Heart right ventricle (tissue), 16 donors: ENCODE measurements at regions not wholly inside any gene's neighbourhood (a gene's known extent, or its start where the extent isn't known, plus 50 kb on each side); places are given as distances from the start of the nearest gene placed in this dataset.

ENCODE experiments used
- ATAC-seq, 8 donors: fragments of 200-7000 bp; cut with Tn5 transposase; one replicate each; pipeline ENCODE4 v1.9.1; 2020; ENCODE audit warnings: mild to moderate bottlenecking in 8 of 8, moderate library complexity in 8 of 8, moderate number of reproducible peaks in 1 of 8
- DNase-seq, 2 donors: peaks; one replicate each; pipeline ENCODE4 v3.0.0-alpha.2; 2020
- H3K27ac ChIP-seq, 10 donors: fragments of 200-600 bp; sonication (generic) in 2 of 10; one replicate each; pipeline versions ENCODE4 v1.5.0 to v1.8.0; 2020 to 2022; ENCODE audit warnings: mild to moderate bottlenecking in 3 of 10
- H3K27me3 ChIP-seq, 7 donors: fragments of 200-600 bp; one replicate each; pipeline ENCODE4 v1.8.0; 2021 to 2022; ENCODE audit warnings: mild to moderate bottlenecking in 2 of 7
- H3K36me3 ChIP-seq, 9 donors: fragments of 200-600 bp; sonication (generic) in 1 of 9; one replicate each; pipeline versions ENCODE4 v1.5.0 to v1.8.0; 2020 to 2022; ENCODE audit warnings: mild to moderate bottlenecking in 2 of 9
- H3K4me1 ChIP-seq, 9 donors: fragments of 200-600 bp; sonication (generic) in 1 of 9; one replicate each; pipeline versions ENCODE4 v1.5.0 to v1.8.0; 2020 to 2022; ENCODE audit warnings: mild to moderate bottlenecking in 4 of 9
- H3K4me3 ChIP-seq, 10 donors: fragments of 200-600 bp; sonication (generic) in 2 of 10; one replicate each; pipeline versions ENCODE4 v1.5.0 to v1.8.0; 2020 to 2022; ENCODE audit warnings: mild to moderate bottlenecking in 7 of 10, moderate library complexity in 2 of 10
- H3K9me3 ChIP-seq, 11 donors: fragments of 200-600 bp in 10 of 11; sonication (generic) in 2 of 11; one replicate each; pipeline versions ENCODE4 v1.5.0 to v1.8.0; 2013 to 2022; ENCODE audit warnings: mild to moderate bottlenecking in 2 of 11, control low read depth in 1 of 11, moderate library complexity in 1 of 11
- WGBS, 2 donors: extraction: QIAGEN DNeasy Blood & Tissue Kit; methylation state at CpG; one replicate each; pipeline ENCODE4 v1.1.7; 2013; ENCODE audit warnings: inconsistent platforms in 1 of 2; 5-methylcytosine and 5-hydroxymethylcytosine counted together
- intact Hi-C, 10 donors: fragments of 100-400 bp; cut with DNase I; formaldehyde crosslinking; loops; one replicate each; pipeline versions ENCODE4 v1.11.1 to v1.14.2; 2022
- TF ChIP-seq, protein P1 (sequence below), 9 donors: fragments of 200-600 bp; sonication (generic) in 2 of 9; IDR thresholded peaks; one replicate each; pipeline versions ENCODE4 v1.5.0 to v1.8.0; 2021 to 2022; ENCODE audit warnings: antibody characterized with exemption in 9 of 9, mild to moderate bottlenecking in 5 of 9, moderate library complexity in 1 of 9
- donor health status: Arrhythmogenic right ventricular cardiomyopathy.
- donor health status: ischemic (EF 13 %, LVEDD 7.1; RV severe dilation, severe dysfunction).
- donor health status: healthy with polysubstance abuse.
- donor health status: DM: no; HTN: yes; CAD: no.
- donor health status: DM: no; HTN: no; CAD: no.
- donor health status: ischemic (EF 25% LVEDD 6.9; RV normal size, moderate dysfunction).
- donor health status: ischemic (EF 25% LVEDD 5.7; RV mildly dilated, moderate dysfunction).
- donor health status: healthy.
- donor health status: DM: yes; HTN: yes; CAD: no.
- donor health status: Ischemic cardiomyopathy.
- donor health status: ischemic (EF 35%, LVEDD 5.7; RV mildly dilated, moderate dysfunction).
- donor health status: nonischemic (EF 11% LVEDD 7.7; RV severe dilation, severe dysfunction).
- donor health status: DM: yes; HTN: yes; CAD: no.
- donor health status: PGD.
- donor health status: ischemic (EF 29% LVEDD 5.4; RV normal size, mild dysfunction).
- donor health status: nonischemic (EF 23%, LVEDD 6.1; RV moderate dilation, normal function).

GRCh38 chr18:78871618-78872017 lies 108.0 kb upstream of the SALL3 start:
- peaks cover 0 to 5% (median 0%) of the 10 kb centered on the region in 9 donors for H3K4me1 ChIP-seq
- H3K9me3 ChIP-seq: no peaks in the 10 kb centered on the region
- H3K27me3 ChIP-seq: peaks cover 0 to 64% (median 27%) of the 10 kb centered on the region in 7 donors
- peak overlapping the region in 1 of 10 donors; percentile 44 for H3K27ac ChIP-seq
- TF ChIP-seq, protein P1, sequence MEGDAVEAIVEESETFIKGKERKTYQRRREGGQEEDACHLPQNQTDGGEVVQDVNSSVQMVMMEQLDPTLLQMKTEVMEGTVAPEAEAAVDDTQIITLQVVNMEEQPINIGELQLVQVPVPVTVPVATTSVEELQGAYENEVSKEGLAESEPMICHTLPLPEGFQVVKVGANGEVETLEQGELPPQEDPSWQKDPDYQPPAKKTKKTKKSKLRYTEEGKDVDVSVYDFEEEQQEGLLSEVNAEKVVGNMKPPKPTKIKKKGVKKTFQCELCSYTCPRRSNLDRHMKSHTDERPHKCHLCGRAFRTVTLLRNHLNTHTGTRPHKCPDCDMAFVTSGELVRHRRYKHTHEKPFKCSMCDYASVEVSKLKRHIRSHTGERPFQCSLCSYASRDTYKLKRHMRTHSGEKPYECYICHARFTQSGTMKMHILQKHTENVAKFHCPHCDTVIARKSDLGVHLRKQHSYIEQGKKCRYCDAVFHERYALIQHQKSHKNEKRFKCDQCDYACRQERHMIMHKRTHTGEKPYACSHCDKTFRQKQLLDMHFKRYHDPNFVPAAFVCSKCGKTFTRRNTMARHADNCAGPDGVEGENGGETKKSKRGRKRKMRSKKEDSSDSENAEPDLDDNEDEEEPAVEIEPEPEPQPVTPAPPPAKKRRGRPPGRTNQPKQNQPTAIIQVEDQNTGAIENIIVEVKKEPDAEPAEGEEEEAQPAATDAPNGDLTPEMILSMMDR (IDR thresholded peaks at IDR 0.05): no peak
- peak in 5 of 8 donors; percentile 20 to 53 (median 34) for ATAC-seq
- 50 to 52% methylated on average over 3 of the region's 3 CpGs for WGBS, 2 donors
- no peaks in the 10 kb centered on the region for H3K36me3 ChIP-seq
- intact Hi-C loops: loop anchor here in 1 of 10 donors (10.0 kb wide), 1 partner anchor 373 kb away; no protein-coding TSS in a partner anchor
- no peak overlapping the region for H3K4me3 ChIP-seq
- DNase-seq: no peak

GRCh38 chr18:78873926-78874500 lies 105.6 kb upstream of the SALL3 start:
- Histone ChIP-seq H3K27ac (no peak overlapping the region), H3K4me3 (no peak overlapping the region), H3K36me3 (no peaks in the 10 kb centered on the region), H3K4me1 (peaks cover 0 to 5% (median 0%) of the 10 kb centered on the region in 9 donors), H3K9me3 (no peaks in the 10 kb centered on the region), H3K27me3 (peaks cover 0 to 64% (median 24%) of the 10 kb centered on the region in 7 donors)
- DNase-seq: no peak
- intact Hi-C loops: loop anchor here in 1 of 10 donors (10.0 kb wide), 1 partner anchor 371 kb away; no protein-coding TSS in a partner anchor
- no peak for ATAC-seq
- whole genome bisulfite sequencing, 2 donors: 74 to 79% methylated on average over 6 of the region's 6 CpGs
- TF ChIP-seq, protein P1 (IDR thresholded peaks at IDR 0.05): no peak

- TF ChIP-seq, protein P1 (IDR thresholded peaks at IDR 0.05): peak; percentile 7 to 62 (median 47)
- 54 to 56% methylated on average over 11 of the region's 11 CpGs for WGBS, 2 donors
- intact Hi-C loops: loop anchor here in 6 of 10 donors (5.0 to 10.0 kb wide), 2 partner anchors 370 to 372 kb away; no protein-coding TSS in a partner anchor
- Histone ChIP-seq H3K9me3 (no peaks in the 10 kb centered on the region), H3K27me3 (peaks cover 0 to 59% (median 22%) of the 10 kb centered on the region in 7 donors), H3K4me3 (no peak overlapping the region), H3K4me1 (peaks cover 0 to 5% (median 0%) of the 10 kb centered on the region in 9 donors), H3K36me3 (no peaks in the 10 kb centered on the region), H3K27ac (no peak overlapping the region)
- no peak for DNase-seq
- peak in 1 of 8 donors; percentile 52 for ATAC-seq
Observed at GRCh38 chr18:78875016-78875777, 104.4 kb upstream of the SALL3 start.

DNA sequence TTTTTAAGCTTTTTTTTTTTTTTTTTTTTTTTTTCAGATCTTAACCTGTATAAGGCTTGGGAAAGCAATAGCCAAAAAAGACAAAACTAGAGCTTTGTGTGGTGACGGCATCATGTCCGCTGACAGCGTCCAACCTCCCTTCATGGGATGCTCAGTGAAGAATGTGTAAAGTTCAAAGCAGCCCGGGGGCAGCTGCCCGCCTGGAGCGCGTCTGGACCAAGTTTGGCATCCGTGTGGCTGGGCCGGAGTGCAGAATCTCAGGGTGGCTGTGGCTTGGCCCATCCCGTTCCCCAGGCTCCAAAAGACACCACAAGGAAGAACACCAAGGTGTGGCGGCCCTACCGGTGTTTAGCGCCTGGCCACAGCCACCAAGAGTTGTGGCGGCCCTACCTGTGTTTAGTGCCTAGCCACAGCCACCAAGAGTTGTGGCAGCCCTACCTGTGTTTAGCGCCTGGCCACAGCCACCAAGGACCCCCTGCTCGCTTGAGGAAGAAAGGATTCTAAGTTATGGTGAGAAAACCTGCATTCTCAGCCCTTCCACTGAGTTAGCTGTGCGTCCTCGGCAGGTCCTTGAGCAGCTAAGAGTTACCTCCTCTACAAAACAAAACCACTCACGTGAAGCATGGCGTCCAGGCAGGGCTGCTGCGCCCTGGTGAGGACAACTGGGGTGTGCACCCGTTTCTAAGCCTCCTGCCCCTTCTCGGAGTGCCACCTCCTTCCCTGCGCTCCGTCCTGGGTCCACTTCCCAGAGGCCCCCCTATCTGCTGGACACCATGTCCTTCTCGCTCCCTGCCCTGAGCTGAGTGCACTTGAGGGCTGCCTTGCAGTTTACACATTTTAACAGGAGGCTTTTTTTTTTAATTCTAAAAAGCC lies 103.6 kb upstream of the SALL3 start:
- intact Hi-C loops: loop anchor here in 6 of 10 donors (5.0 to 10.0 kb wide), 2 partner anchors 369 to 371 kb away; no protein-coding TSS in a partner anchor
- DNase-seq: no peak
- no peak for ATAC-seq
- H3K27ac ChIP-seq: no peak overlapping the region
- WGBS, 2 donors: 90 to 92% methylated on average over 26 of the region's 26 CpGs
- no peaks in the 10 kb centered on the region for H3K36me3 ChIP-seq
- TF ChIP-seq, protein P1 (IDR thresholded peaks at IDR 0.05): peak in 2 of 9 donors; percentile 4 to 8
- H3K27me3 ChIP-seq: peaks cover 0 to 55% (median 22%) of the 10 kb centered on the region in 7 donors
- H3K4me1 ChIP-seq: peaks cover 0 to 5% (median 0%) of the 10 kb centered on the region in 9 donors
- H3K9me3 ChIP-seq: no peaks in the 10 kb centered on the region
- no peak overlapping the region for H3K4me3 ChIP-seq
